ENCODE measurements at regions not wholly inside any gene's neighbourhood (a gene's known extent, or its start where the extent isn't known, plus 50 kb on each side); places are given as distances from the start of the nearest gene placed in this dataset.
"Not testable (repeated sequence)": the region's sequence is repeated elsewhere in the genome, so short reads cannot be mapped to it uniquely, and the experiment has no call there.

- Histone ChIP-seq H3K4me2 (no peak overlapping the region), H3F3A (ENCODE audit: insufficient read depth, low read depth) (no peaks in the 10 kb centered on the region), H3K27me3 (ENCODE audit: insufficient read depth, low read depth) (no peaks in the 10 kb centered on the region), H4K20me1 (ENCODE audit: insufficient read depth) (no peaks in the 10 kb centered on the region), H3K4me1 (replicated peaks; ENCODE audit: insufficient read depth) (no peaks in the 10 kb centered on the region), H3K79me2 (ENCODE audit: low read depth) (no peaks in the 10 kb centered on the region), H3K36me3 (ENCODE audit: low read depth) (no peaks in the 10 kb centered on the region), H3K9me2 (ENCODE audit: insufficient read depth) (no peaks in the 10 kb centered on the region), H3K4me3 (no peak overlapping the region), H3K9me3 (ENCODE audit: insufficient read depth, low read depth) (no peaks in the 10 kb centered on the region), H2AFZ (no peak overlapping the region), H3K27ac (no peak overlapping the region)
- intact Hi-C loops (cut with micrococcal nuclease; ENCODE audit: unreplicated experiment): no loop called here
- ChIA-PET POLR2A (ENCODE audit: unreplicated experiment) (no interaction called here), CTCF (no interaction called here)
- DNase-seq: no peak
- TF ChIP-seq CTCF (conservative IDR thresholded peaks at IDR 0.05): no peak
- no TSS peak for BruUV-seq (replicated peaks)
Observed at GRCh38 chr14:38547961-38548490, 292.1 kb upstream of the CLEC14A start.

- Histone ChIP-seq H3K9me3 (ENCODE audit: insufficient read depth, low read depth) (no peaks in the 10 kb centered on the region), H3K27ac (no peak overlapping the region), H3K4me3 (no peak overlapping the region), H3K4me1 (replicated peaks; ENCODE audit: insufficient read depth) (no peaks in the 10 kb centered on the region), H3K4me2 (no peak overlapping the region), H3K79me2 (ENCODE audit: low read depth) (no peaks in the 10 kb centered on the region), H3K27me3 (ENCODE audit: insufficient read depth, low read depth) (no peaks in the 10 kb centered on the region), H3K9me2 (ENCODE audit: insufficient read depth) (no peaks in the 10 kb centered on the region), H2AFZ (no peak overlapping the region), H3K36me3 (ENCODE audit: low read depth) (no peaks in the 10 kb centered on the region), H4K20me1 (ENCODE audit: insufficient read depth) (no peaks in the 10 kb centered on the region), H3F3A (ENCODE audit: insufficient read depth, low read depth) (no peaks in the 10 kb centered on the region)
- intact Hi-C loops (cut with micrococcal nuclease; ENCODE audit: unreplicated experiment): no loop called here
- ChIA-PET CTCF (no interaction called here), POLR2A (ENCODE audit: unreplicated experiment) (no interaction called here)
- TF ChIP-seq EZH2 (IDR thresholded peaks at IDR 0.05; ENCODE audit: low read depth) (no peak), CTCF (conservative IDR thresholded peaks at IDR 0.05) (no peak)
- BruUV-seq (replicated peaks): no TSS peak
- no peak for DNase-seq
Observed at GRCh38 chr14:38546932-38547551, 291.1 kb upstream of the CLEC14A start.

- Histone ChIP-seq H3K9me3 (ENCODE audit: insufficient read depth, low read depth) (no peaks in the 10 kb centered on the region), H3K9me2 (ENCODE audit: insufficient read depth) (no peaks in the 10 kb centered on the region), H3K4me1 (replicated peaks; ENCODE audit: insufficient read depth) (no peaks in the 10 kb centered on the region), H3K27me3 (ENCODE audit: insufficient read depth, low read depth) (no peaks in the 10 kb centered on the region), H2AFZ (no peak overlapping the region), H3K27ac (no peak overlapping the region), H3K36me3 (ENCODE audit: low read depth) (no peaks in the 10 kb centered on the region), H3K4me3 (no peak overlapping the region), H3K79me2 (ENCODE audit: low read depth) (no peaks in the 10 kb centered on the region), H4K20me1 (ENCODE audit: insufficient read depth) (no peaks in the 10 kb centered on the region), H3K4me2 (no peak overlapping the region), H3F3A (ENCODE audit: insufficient read depth, low read depth) (no peaks in the 10 kb centered on the region)
- POLR2A ChIA-PET (ENCODE audit: unreplicated experiment): no interaction called here
- TF ChIP-seq CTCF (conservative IDR thresholded peaks at IDR 0.05) (no peak), EZH2 (IDR thresholded peaks at IDR 0.05; ENCODE audit: low read depth) (no peak)
- DNase-seq: no peak
- intact Hi-C loops (cut with micrococcal nuclease; ENCODE audit: unreplicated experiment): no loop called here
- CTCF ChIA-PET: no interaction called here
- BruUV-seq (replicated peaks): no TSS peak
Observed at GRCh38 chr14:38544776-38545175, 288.9 kb upstream of the CLEC14A start.

GRCh38 chr14:38543851-38544250 lies 288.0 kb upstream of the CLEC14A start:
- POLR2A ChIA-PET (ENCODE audit: unreplicated experiment); CTCF ChIA-PET; DNase-seq; H4K20me1 ChIP-seq (ENCODE audit: insufficient read depth); H3K36me3 ChIP-seq (ENCODE audit: low read depth); H3K79me2 ChIP-seq (ENCODE audit: low read depth); H3K9me2 ChIP-seq (ENCODE audit: insufficient read depth); intact Hi-C loops (cut with micrococcal nuclease; ENCODE audit: unreplicated experiment); H3K27ac ChIP-seq; H2AFZ ChIP-seq; H3K4me1 ChIP-seq (replicated peaks; ENCODE audit: insufficient read depth); H3K4me3 ChIP-seq; H3F3A ChIP-seq (ENCODE audit: insufficient read depth, low read depth); H3K9me3 ChIP-seq (ENCODE audit: insufficient read depth, low read depth); H3K27me3 ChIP-seq (ENCODE audit: insufficient read depth, low read depth); H3K4me2 ChIP-seq; BruUV-seq (replicated peaks): not testable (repeated sequence)

GRCh38 chr14:38538053-38538452 lies 282.2 kb upstream of the CLEC14A start:
- H3K4me3 ChIP-seq; H4K20me1 ChIP-seq (ENCODE audit: insufficient read depth); H3K9me2 ChIP-seq (ENCODE audit: insufficient read depth); H3K27me3 ChIP-seq (ENCODE audit: insufficient read depth, low read depth); H3K79me2 ChIP-seq (ENCODE audit: low read depth); H3K27ac ChIP-seq; CTCF ChIA-PET; BruUV-seq (replicated peaks); H2AFZ ChIP-seq; intact Hi-C loops (cut with micrococcal nuclease; ENCODE audit: unreplicated experiment); H3K4me2 ChIP-seq; POLR2A ChIA-PET (ENCODE audit: unreplicated experiment); H3F3A ChIP-seq (ENCODE audit: insufficient read depth, low read depth); DNase-seq; H3K4me1 ChIP-seq (replicated peaks; ENCODE audit: insufficient read depth); H3K9me3 ChIP-seq (ENCODE audit: insufficient read depth, low read depth); H3K36me3 ChIP-seq (ENCODE audit: low read depth): not testable (repeated sequence)
